CD4-positive, alpha-beta memory T cell (primary cell): ENCODE measurements at regions not wholly inside any gene's neighbourhood (a gene's known extent, or its start where the extent isn't known, plus 50 kb on each side); places are given as distances from the start of the nearest gene placed in this dataset.

Experiments used
- CTCF ChIA-PET: fragments of 350-600 bp; sonication (Branson Sonifier 250); formaldehyde crosslinking; loops from one replicate; lab custom pipeline; 2021; ENCODE audit warnings: inconsistent platforms; ENCODE audit not compliant: partially characterized antibody; lab: Charles Lee
- POLR2A ChIA-PET: fragments of 350-600 bp; sonication (Branson Sonifier 250); formaldehyde crosslinking; loops from one replicate; lab custom pipeline; 2021; ENCODE audit not compliant: partially characterized antibody; lab: Charles Lee
- DNase-seq, 5 donors: peaks; one replicate each; pipeline versions ENCODE4 v3.0.0 to v3.0.0-alpha.2; 2020 to 2022; ENCODE audit warnings: mixed read lengths in 1 of 5
- H3K27ac ChIP-seq: one replicate; pipeline ENCODE4 v1.7.0; 2013; ENCODE audit warnings: low read depth, low read length
- H3K27me3 ChIP-seq: 2 replicates; pipeline ENCODE4 v1.7.0; 2013; ENCODE audit warnings: mild to moderate bottlenecking, low read length, moderate library complexity; ENCODE audit not compliant: insufficient read depth
- H3K36me3 ChIP-seq: 2 replicates; pipeline ENCODE4 v1.7.0; 2013; ENCODE audit warnings: mild to moderate bottlenecking, low read length, moderate library complexity; ENCODE audit not compliant: insufficient read depth
- H3K4me1 ChIP-seq: 2 replicates; pipeline ENCODE4 v1.7.0; 2013; ENCODE audit warnings: mild to moderate bottlenecking, low read length, moderate library complexity; ENCODE audit not compliant: insufficient read depth
- H3K4me3 ChIP-seq, 2 donors: one replicate each; pipeline ENCODE4 v1.7.0; 2013; ENCODE audit warnings: low read length in 2 of 2, mild to moderate bottlenecking in 1 of 2
- H3K9me3 ChIP-seq, 2 donors: one replicate each; pipeline ENCODE4 v1.7.0; 2013; ENCODE audit warnings: low read length in 2 of 2, control low read depth in 1 of 2; ENCODE audit not compliant: control insufficient read depth in 1 of 2
- H3K27ac Mint-ChIP-seq, 7 donors: one replicate each; pipeline ENCODE4 v1.8.0; 2020 to 2021; ENCODE audit warnings: mixed read lengths in 7 of 7, mild to moderate bottlenecking in 6 of 7, inconsistent platforms in 3 of 7, moderate library complexity in 3 of 7
- H3K27me3 Mint-ChIP-seq, 2 donors: one replicate each; pipeline ENCODE4 v1.8.0; 2020 to 2021; ENCODE audit warnings: mixed read lengths in 2 of 2
- H3K36me3 Mint-ChIP-seq, 2 donors: one replicate each; pipeline ENCODE4 v1.8.0; 2020 to 2021; ENCODE audit warnings: mixed read lengths in 2 of 2, inconsistent platforms in 1 of 2, mild to moderate bottlenecking in 1 of 2
- H3K4me1 Mint-ChIP-seq, 4 donors: one replicate each; pipeline ENCODE4 v1.8.0; 2020 to 2021; ENCODE audit warnings: mixed read lengths in 4 of 4, mild to moderate bottlenecking in 1 of 4
- H3K4me3 Mint-ChIP-seq, 8 donors: one replicate each; pipeline ENCODE4 v1.8.0; 2020 to 2021; ENCODE audit warnings: mixed read lengths in 8 of 8, mild to moderate bottlenecking in 7 of 8, moderate library complexity in 6 of 8, inconsistent platforms in 3 of 8
- H3K9me3 Mint-ChIP-seq, 8 donors: one replicate each; pipeline ENCODE4 v1.8.0; 2020 to 2021; ENCODE audit warnings: mixed read lengths in 8 of 8, mild to moderate bottlenecking in 5 of 8, inconsistent platforms in 3 of 8, moderate library complexity in 1 of 8
- intact Hi-C: fragments of 100-400 bp; cut with micrococcal nuclease; formaldehyde crosslinking; loops from one replicate; pipeline ENCODE4 v1.15.1; 2023

GRCh38 chr5:35408146-35408545 lies 177.9 kb upstream of the PRLR start:
- Mint-ChIP-seq H3K36me3 (no peaks in the 10 kb centered on the region), H3K27ac (no peak overlapping the region), H3K9me3 (peaks cover 0 to 18% (median 6%) of the 10 kb centered on the region in 8 donors), H3K4me3 (no peak overlapping the region), H3K4me1 (no peaks in the 10 kb centered on the region), H3K27me3 (peaks cover 3 to 6% of the 10 kb centered on the region in 2 donors)
- DNase-seq: no peak
- ChIA-PET CTCF (no interaction called here), POLR2A (no interaction called here)
- Histone ChIP-seq H3K4me3 (no peak overlapping the region), H3K27ac (no peak overlapping the region), H3K27me3 (no peaks in the 10 kb centered on the region), H3K36me3 (no peaks in the 10 kb centered on the region), H3K4me1 (no peaks in the 10 kb centered on the region), H3K9me3 (no peaks in the 10 kb centered on the region)
- intact Hi-C loops: no loop called here

- DNase-seq: no peak
- H3K4me1 ChIP-seq: no peaks in the 10 kb centered on the region
- no peaks in the 10 kb centered on the region for H3K36me3 ChIP-seq
- no peak overlapping the region for H3K27ac ChIP-seq
- peaks cover 3 to 6% of the 10 kb centered on the region in 2 donors for H3K27me3 Mint-ChIP-seq
- CTCF ChIA-PET: no interaction called here
- no peaks in the 10 kb centered on the region for H3K27me3 ChIP-seq
- H3K27ac Mint-ChIP-seq: no peak overlapping the region
- H3K9me3 Mint-ChIP-seq: peaks cover 0 to 18% (median 5%) of the 10 kb centered on the region in 8 donors
- H3K4me3 ChIP-seq: no peak overlapping the region
- intact Hi-C loops: no loop called here
- H3K9me3 ChIP-seq: no peaks in the 10 kb centered on the region
- POLR2A ChIA-PET: no interaction called here
- H3K4me1 Mint-ChIP-seq: no peaks in the 10 kb centered on the region
- no peak overlapping the region for H3K4me3 Mint-ChIP-seq
- no peaks in the 10 kb centered on the region for H3K36me3 Mint-ChIP-seq
Measured at GRCh38 chr5:35407697-35408096, 177.4 kb upstream of the PRLR start.

GRCh38 chr5:35405938-35406337 lies 175.7 kb upstream of the PRLR start:
- ChIA-PET POLR2A (no interaction called here), CTCF (no interaction called here)
- intact Hi-C loops: no loop called here
- no peak for DNase-seq
- H3K27ac ChIP-seq: no peak overlapping the region
- no peaks in the 10 kb centered on the region for H3K36me3 Mint-ChIP-seq
- no peak overlapping the region for H3K4me3 ChIP-seq
- peaks cover 0 to 8% (median 3%) of the 10 kb centered on the region in 8 donors for H3K9me3 Mint-ChIP-seq
- H3K9me3 ChIP-seq: no peaks in the 10 kb centered on the region
- no peak overlapping the region for H3K27ac Mint-ChIP-seq
- no peak overlapping the region for H3K4me3 Mint-ChIP-seq
- no peaks in the 10 kb centered on the region for H3K4me1 Mint-ChIP-seq
- H3K27me3 ChIP-seq: no peaks in the 10 kb centered on the region
- H3K36me3 ChIP-seq: no peaks in the 10 kb centered on the region
- peaks cover 3 to 6% of the 10 kb centered on the region in 2 donors for H3K27me3 Mint-ChIP-seq
- no peaks in the 10 kb centered on the region for H3K4me1 ChIP-seq

GRCh38 chr5:35404701-35405100 lies 174.4 kb upstream of the PRLR start:
- intact Hi-C loops: no loop called here
- Histone ChIP-seq H3K27ac (no peak overlapping the region), H3K4me1 (no peaks in the 10 kb centered on the region), H3K4me3 (no peak overlapping the region), H3K27me3 (no peaks in the 10 kb centered on the region), H3K9me3 (no peaks in the 10 kb centered on the region), H3K36me3 (no peaks in the 10 kb centered on the region)
- Mint-ChIP-seq H3K36me3 (no peaks in the 10 kb centered on the region), H3K27me3 (peaks cover 2 to 6% of the 10 kb centered on the region in 2 donors), H3K4me1 (no peaks in the 10 kb centered on the region), H3K4me3 (no peak overlapping the region), H3K27ac (no peak overlapping the region), H3K9me3 (peaks cover 0 to 8% (median 3%) of the 10 kb centered on the region in 8 donors)
- ChIA-PET CTCF (no interaction called here), POLR2A (no interaction called here)
- DNase-seq: no peak

- Mint-ChIP-seq H3K9me3 (peaks cover 0 to 29% (median 12%) of the 10 kb centered on the region in 8 donors), H3K27me3 (peaks cover 5% of the 10 kb centered on the region in 2 donors), H3K27ac (no peak overlapping the region), H3K4me1 (no peaks in the 10 kb centered on the region), H3K4me3 (no peak overlapping the region), H3K36me3 (no peaks in the 10 kb centered on the region)
- no peaks in the 10 kb centered on the region for H3K9me3 ChIP-seq
- no peak overlapping the region for H3K27ac ChIP-seq
- no peak overlapping the region for H3K4me3 ChIP-seq
- POLR2A ChIA-PET: no interaction called here
- no peak for DNase-seq
- H3K36me3 ChIP-seq: no peaks in the 10 kb centered on the region
- H3K27me3 ChIP-seq: no peaks in the 10 kb centered on the region
- no peaks in the 10 kb centered on the region for H3K4me1 ChIP-seq
- intact Hi-C loops: no loop called here
- CTCF ChIA-PET: no interaction called here
Measured at GRCh38 chr5:35393901-35394300, 163.6 kb upstream of the PRLR start.

- Mint-ChIP-seq H3K9me3 (peaks cover 0 to 4% (median 3%) of the 10 kb centered on the region in 8 donors), H3K27me3 (peaks cover 4 to 14% of the 10 kb centered on the region in 2 donors), H3K4me1 (no peaks in the 10 kb centered on the region), H3K36me3 (no peaks in the 10 kb centered on the region), H3K4me3 (no peak overlapping the region), H3K27ac (no peak overlapping the region)
- H3K4me3 ChIP-seq: no peak overlapping the region
- no peaks in the 10 kb centered on the region for H3K36me3 ChIP-seq
- no peaks in the 10 kb centered on the region for H3K4me1 ChIP-seq
- H3K27ac ChIP-seq: no peak overlapping the region
- no peaks in the 10 kb centered on the region for H3K9me3 ChIP-seq
- no peak for DNase-seq
- intact Hi-C loops: no loop called here
- no peaks in the 10 kb centered on the region for H3K27me3 ChIP-seq
- ChIA-PET CTCF (no interaction called here), POLR2A (no interaction called here)
Measured at GRCh38 chr5:35384658-35385057, 154.4 kb upstream of the PRLR start.

- H3K9me3 Mint-ChIP-seq: peaks cover 0 to 4% (median 0%) of the 10 kb centered on the region in 8 donors
- Histone ChIP-seq H3K27ac (no peak overlapping the region), H3K36me3 (no peaks in the 10 kb centered on the region), H3K9me3 (no peaks in the 10 kb centered on the region), H3K4me1 (no peaks in the 10 kb centered on the region), H3K4me3 (no peak overlapping the region), H3K27me3 (no peaks in the 10 kb centered on the region)
- H3K27ac Mint-ChIP-seq: no peak overlapping the region
- DNase-seq: no peak
- intact Hi-C loops: no loop called here
- H3K4me1 Mint-ChIP-seq: no peaks in the 10 kb centered on the region
- H3K27me3 Mint-ChIP-seq: peaks cover 4 to 18% of the 10 kb centered on the region in 2 donors
- CTCF ChIA-PET: no interaction called here
- POLR2A ChIA-PET: no interaction called here
- H3K4me3 Mint-ChIP-seq: no peak overlapping the region
- no peaks in the 10 kb centered on the region for H3K36me3 Mint-ChIP-seq
Measured at GRCh38 chr5:35383041-35383440, 152.8 kb upstream of the PRLR start.

- Mint-ChIP-seq H3K27me3 (peaks cover 1 to 3% of the 10 kb centered on the region in 2 donors), H3K4me1 (no peaks in the 10 kb centered on the region), H3K36me3 (no peaks in the 10 kb centered on the region), H3K27ac (peak overlapping the region in 1 of 7 donors; percentile 28), H3K4me3 (no peak overlapping the region), H3K9me3 (peaks cover 0 to 2% (median 0%) of the 10 kb centered on the region in 8 donors)
- Histone ChIP-seq H3K36me3 (no peaks in the 10 kb centered on the region), H3K27me3 (no peaks in the 10 kb centered on the region), H3K4me3 (no peak overlapping the region), H3K27ac (no peak overlapping the region), H3K4me1 (no peaks in the 10 kb centered on the region), H3K9me3 (no peaks in the 10 kb centered on the region)
- CTCF ChIA-PET: no interaction called here
- no peak for DNase-seq
- POLR2A ChIA-PET: no interaction called here
- intact Hi-C loops: no loop called here
Measured at GRCh38 chr5:35377653-35378052, 147.4 kb upstream of the PRLR start.
